Kidney glomerular epithelial cell (primary cell): ENCODE measurements at regions not wholly inside any gene's neighbourhood (a gene's known extent, or its start where the extent isn't known, plus 50 kb on each side); places are given as distances from the start of the nearest gene placed in this dataset.
A peak's percentile ranks its signal among the peaks of the same experiment; 100 is the strongest.

Source experiments
- DNase-seq: peaks from one replicate; lab custom pipeline; 2025; lab: John Stamatoyannopoulos, UW

DNA sequence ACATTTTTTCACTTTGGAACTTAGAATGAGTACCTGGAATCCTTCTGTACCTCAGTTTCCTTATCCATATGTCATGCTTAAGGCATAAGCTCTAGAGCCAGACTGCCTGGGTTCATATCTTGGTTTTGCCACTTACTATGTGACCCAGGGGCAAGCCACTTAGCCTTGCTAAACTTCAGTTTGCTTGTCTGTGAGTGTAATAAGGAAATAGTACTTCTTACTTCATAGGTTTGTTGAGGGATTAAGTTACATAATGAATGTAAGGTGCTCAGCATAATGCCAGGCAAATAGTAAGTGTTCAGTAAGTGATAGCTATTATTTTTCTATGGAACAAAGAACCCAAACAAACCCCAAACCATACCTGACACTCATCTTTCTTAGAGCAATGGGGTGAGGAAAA, 225.1 kb downstream of the BCAT1 start:
- DNase-seq, result no peak

DNA sequence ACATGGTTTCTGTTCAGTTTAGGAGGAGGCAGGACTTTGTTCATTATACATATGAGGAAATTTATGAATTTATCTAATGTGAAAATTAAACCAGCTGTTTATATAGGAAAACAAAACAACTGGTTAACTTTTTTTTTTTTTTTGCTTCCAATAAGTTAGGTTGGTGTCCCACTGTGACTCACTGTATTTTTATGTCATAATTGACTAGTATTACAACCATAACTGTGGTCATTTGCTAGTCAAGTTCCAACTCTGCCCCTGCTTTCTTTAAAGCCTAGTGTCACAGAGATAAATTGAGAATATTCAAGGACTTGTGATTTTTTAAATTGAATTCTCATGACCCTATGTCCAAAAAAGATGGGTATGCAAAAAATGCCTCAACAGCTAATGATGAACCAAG, 227.7 kb downstream of the BCAT1 start:
- DNase-seq, result no peak

DNA sequence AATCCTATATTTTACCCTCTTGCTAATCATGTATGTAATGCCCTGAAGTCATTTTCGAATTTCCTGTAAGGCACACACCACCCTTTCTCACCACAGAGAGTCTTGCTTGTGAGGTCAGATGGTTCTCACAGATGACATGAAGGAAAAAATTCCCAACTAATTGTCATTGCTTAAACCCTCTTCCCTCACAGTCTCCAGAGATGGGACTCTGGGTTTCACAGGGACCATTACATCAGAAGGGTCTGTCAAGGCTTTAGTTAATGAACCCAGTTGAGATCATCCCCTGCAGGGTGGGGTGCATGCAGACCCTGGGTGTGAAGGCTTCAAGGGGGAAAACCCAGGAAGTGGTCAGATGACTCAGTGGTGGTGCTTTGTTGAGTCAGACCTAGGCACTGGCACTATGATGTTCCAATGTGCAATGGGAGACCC, 229.6 kb downstream of the BCAT1 start:
- DNase-seq, result no peak

- DNase-seq, result no peak
These were observed 230.3 kb downstream of the BCAT1 start for GRCh38 chr12:24718617-24719016.

GRCh38 chr12:24714237-24714636, 234.7 kb downstream of the BCAT1 start:
- DNase-seq, result no peak

- no peak for DNase-seq
These were observed 237.6 kb downstream of the BCAT1 start for GRCh38 chr12:24711056-24712008.

DNA sequence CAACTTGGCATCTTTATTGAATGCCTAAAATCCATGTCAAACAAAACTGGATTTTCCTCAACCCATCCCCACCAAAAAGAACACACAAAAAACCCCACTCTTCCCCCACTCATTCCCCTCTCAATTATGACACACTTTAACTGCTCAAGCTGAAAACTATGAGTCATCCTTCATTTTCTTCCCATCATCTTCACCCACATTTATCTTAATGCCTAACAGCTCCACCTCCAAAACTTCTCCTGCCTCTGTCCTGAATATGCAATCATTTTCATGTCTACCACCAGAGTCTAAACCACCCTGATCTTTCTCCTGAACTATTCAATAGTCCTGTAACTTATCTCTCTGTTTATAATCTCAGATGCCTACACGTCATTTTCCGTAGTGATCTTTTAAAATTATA, 239.7 kb downstream of the BCAT1 start:
- peak; percentile 63 for DNase-seq

GRCh38 chr12:24708718-24709117, 240.2 kb downstream of the BCAT1 start:
- no peak for DNase-seq

GRCh38 chr12:24708043-24708442, 240.9 kb downstream of the BCAT1 start:
- no peak for DNase-seq

DNA sequence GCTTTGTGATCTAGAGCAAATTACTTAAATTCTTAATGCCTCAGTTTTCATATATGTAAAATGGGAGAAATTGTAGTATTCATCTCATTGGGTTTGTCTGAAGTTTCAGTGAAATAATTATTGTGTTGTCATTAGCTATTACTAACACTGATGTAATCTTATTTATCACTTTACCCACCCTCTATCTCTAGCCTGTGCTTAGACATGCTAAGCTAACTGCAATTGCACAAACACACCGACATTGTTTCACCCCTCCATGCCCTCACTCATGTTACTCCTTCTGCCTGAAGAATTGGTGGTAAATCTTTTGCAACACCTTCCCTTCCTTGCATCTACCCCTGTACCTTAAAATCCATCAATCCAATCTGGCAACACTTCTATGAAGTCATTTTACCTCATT, 241.6 kb downstream of the BCAT1 start:
- DNase-seq, result no peak

DNA sequence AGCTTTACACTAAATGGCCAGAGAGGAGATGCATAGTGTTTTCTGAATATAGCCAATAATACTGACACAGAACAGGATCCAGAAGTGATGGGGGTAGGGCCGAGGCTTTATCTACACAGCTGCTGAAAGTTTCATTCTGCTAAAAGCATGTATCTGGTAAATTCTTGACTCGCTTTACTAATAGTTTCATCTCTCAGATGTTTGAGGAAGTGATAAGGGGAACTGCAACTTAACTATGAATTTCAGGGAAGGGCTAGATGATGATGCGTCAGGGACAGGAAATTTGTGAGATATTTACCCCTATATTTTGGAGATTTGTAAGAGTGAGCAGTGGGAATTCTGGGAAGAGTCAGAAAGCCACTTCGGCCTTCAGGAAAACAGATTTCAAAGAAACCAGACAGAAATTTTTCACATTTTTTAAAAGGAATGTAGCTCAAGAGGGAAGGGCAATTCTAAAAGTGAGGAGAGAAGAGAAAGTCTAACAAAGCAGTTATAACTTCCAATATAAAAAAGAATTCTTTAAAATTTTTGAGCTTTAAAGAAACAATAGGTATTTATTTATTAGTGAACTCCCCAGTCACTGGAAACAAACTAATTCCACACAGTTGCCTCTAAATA, 243.1 kb downstream of the BCAT1 start:
- DNase-seq, result no peak

- DNase-seq, result no peak
These were observed 243.7 kb downstream of the BCAT1 start for GRCh38 chr12:24705216-24705615.

GRCh38 chr12:24701343-24701742, 247.6 kb downstream of the BCAT1 start:
- DNase-seq, result no peak

GRCh38 chr12:24698972-24699371, 249.9 kb downstream of the BCAT1 start:
- no peak for DNase-seq

GRCh38 chr12:24697769-24698168, 251.1 kb downstream of the BCAT1 start:
- DNase-seq, result no peak

DNA sequence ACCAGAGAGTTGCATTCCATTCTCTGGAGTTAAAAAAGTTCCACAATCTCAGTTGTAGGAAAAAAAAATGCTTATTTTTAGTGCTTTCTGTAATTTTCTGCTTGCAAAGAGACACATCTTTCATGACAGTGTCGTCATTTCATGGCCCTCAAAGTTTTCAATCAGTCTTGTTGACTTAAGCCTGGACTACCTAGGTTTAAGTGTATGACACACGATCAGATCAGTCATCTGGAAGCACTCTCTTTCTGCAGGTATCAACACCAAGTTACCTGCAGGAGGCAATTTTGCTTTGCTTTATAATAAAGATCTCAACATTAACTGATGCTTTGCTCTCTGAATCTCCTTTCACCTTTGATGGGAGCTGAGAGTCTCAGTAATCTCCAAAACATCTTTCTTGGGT, 251.6 kb downstream of the BCAT1 start:
- DNase-seq, result no peak

GRCh38 chr12:24696800-24697199, 252.1 kb downstream of the BCAT1 start:
- DNase-seq, result no peak

- DNase-seq, result no peak
These were observed 253.1 kb downstream of the BCAT1 start for GRCh38 chr12:24695657-24696329.

DNA sequence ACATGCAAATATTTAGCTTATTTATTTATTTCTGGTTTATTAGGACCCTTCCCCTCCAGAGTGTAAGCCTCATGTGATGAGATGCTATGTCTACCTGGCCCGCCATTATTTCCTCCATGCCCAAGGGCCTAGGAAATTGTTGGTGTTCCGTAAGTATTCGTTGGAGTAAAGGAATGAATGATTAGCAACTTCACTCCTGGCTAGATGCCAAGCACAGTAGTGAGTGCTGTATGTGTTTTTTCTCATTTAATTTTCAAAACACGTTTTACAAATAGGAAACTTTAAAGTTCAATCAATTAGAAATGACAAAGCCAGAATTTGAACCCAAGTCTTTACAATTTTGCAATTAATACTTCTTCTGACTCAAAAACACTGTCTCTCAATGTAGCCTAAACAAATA, 253.8 kb downstream of the BCAT1 start:
- no peak for DNase-seq

DNA sequence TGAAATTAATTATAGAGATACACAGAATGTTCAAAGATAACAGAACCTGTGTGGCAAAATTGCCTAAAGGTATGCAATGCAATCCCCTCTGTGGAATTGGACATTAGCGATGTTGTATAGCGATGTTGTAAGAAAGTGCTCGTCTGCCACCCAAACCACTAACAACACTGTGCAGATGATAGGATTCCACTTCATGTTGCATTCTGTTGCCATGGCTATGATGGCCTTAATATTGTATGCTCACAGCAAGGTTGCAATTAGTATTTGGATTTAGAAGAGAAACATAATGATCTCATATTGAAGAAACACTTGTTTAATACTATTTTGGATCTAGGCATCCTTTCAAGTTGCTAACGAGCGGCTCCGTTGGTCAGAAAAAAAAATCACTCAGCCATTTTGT, 260.3 kb downstream of the BCAT1 start:
- no peak for DNase-seq

GRCh38 chr12:24681570-24681969, 267.3 kb downstream of the BCAT1 start:
- DNase-seq, result no peak

- DNase-seq, result no peak
These were observed 269.8 kb downstream of the BCAT1 start for GRCh38 chr12:24679126-24679525.

- DNase-seq, result no peak
These were observed 270.5 kb downstream of the BCAT1 start for GRCh38 chr12:24678436-24678835.
